ENCODE measurements at regions not wholly inside any gene's neighbourhood (a gene's known extent, or its start where the extent isn't known, plus 50 kb on each side); places are given as distances from the start of the nearest gene placed in this dataset.
"Not testable (repeated sequence)": the region's sequence is repeated elsewhere in the genome, so short reads cannot be mapped to it uniquely, and the experiment has no call there.

- DNase-seq (ENCODE audit: low read depth in 3 of 3) = no peak
These were observed 132.6 kb upstream of the ZEB1 start for GRCh38 chr10:31186225-31187000.

- DNase-seq (ENCODE audit: low read depth in 3 of 3) = no peak
These were observed 131.8 kb upstream of the ZEB1 start for GRCh38 chr10:31187182-31187581.

- no peak for DNase-seq (ENCODE audit: low read depth in 3 of 3)
These were observed 131.3 kb upstream of the ZEB1 start for GRCh38 chr10:31187607-31188210.

- no peak for DNase-seq (ENCODE audit: low read depth in 3 of 3)
These were observed 130.1 kb upstream of the ZEB1 start for GRCh38 chr10:31188792-31189406.

- DNase-seq (ENCODE audit: low read depth in 3 of 3) = no peak
These were observed 128.5 kb upstream of the ZEB1 start for GRCh38 chr10:31190488-31190887.

- no peak for DNase-seq (ENCODE audit: low read depth in 3 of 3)
These were observed 126.5 kb upstream of the ZEB1 start for GRCh38 chr10:31192475-31192874.

- no peak for DNase-seq (ENCODE audit: low read depth in 3 of 3)
These were observed 124.0 kb upstream of the ZEB1 start for GRCh38 chr10:31194986-31195385.

GRCh38 chr10:31197886-31198285 lies 121.1 kb upstream of the ZEB1 start:
- no peak for DNase-seq (ENCODE audit: low read depth in 3 of 3)

- DNase-seq (ENCODE audit: low read depth in 3 of 3) = no peak
These were observed 114.9 kb upstream of the ZEB1 start for GRCh38 chr10:31204090-31204489.

GRCh38 chr10:31207636-31208035 lies 111.4 kb upstream of the ZEB1 start:
- DNase-seq (ENCODE audit: low read depth in 3 of 3) = no peak

GRCh38 chr10:31209478-31209877 lies 109.5 kb upstream of the ZEB1 start:
- no peak for DNase-seq (ENCODE audit: low read depth in 3 of 3)

GRCh38 chr10:31210190-31210589 lies 108.8 kb upstream of the ZEB1 start:
- DNase-seq (ENCODE audit: low read depth in 3 of 3) = no peak

GRCh38 chr10:31213959-31214358 lies 105.1 kb upstream of the ZEB1 start:
- DNase-seq (ENCODE audit: low read depth in 3 of 3) = no peak

GRCh38 chr10:31215052-31215451 lies 104.0 kb upstream of the ZEB1 start:
- DNase-seq (ENCODE audit: low read depth in 3 of 3) = no peak

- no peak for DNase-seq (ENCODE audit: low read depth in 3 of 3)
These were observed 99.7 kb upstream of the ZEB1 start for GRCh38 chr10:31219306-31219705.

- DNase-seq (ENCODE audit: low read depth in 3 of 3) = not testable (repeated sequence)
These were observed 90.2 kb upstream of the ZEB1 start for GRCh38 chr10:31228780-31229179.

GRCh38 chr10:31239961-31240360 lies 79.1 kb upstream of the ZEB1 start:
- no peak for DNase-seq (ENCODE audit: low read depth in 3 of 3)

- peak; percentile 26 to 60 (median 41) for DNase-seq (ENCODE audit: low read depth in 3 of 3)
These were observed 76.1 kb upstream of the ZEB1 start for GRCh38 chr10:31242902-31243301.

- DNase-seq (ENCODE audit: low read depth in 3 of 3) = not testable (repeated sequence)
These were observed 67.9 kb upstream of the ZEB1 start for GRCh38 chr10:31251118-31251517.

GRCh38 chr10:31253237-31253636 lies 65.8 kb upstream of the ZEB1 start:
- no peak for DNase-seq (ENCODE audit: low read depth in 3 of 3)

- DNase-seq (ENCODE audit: low read depth in 3 of 3) = no peak
These were observed 57.3 kb upstream of the ZEB1 start for GRCh38 chr10:31261511-31262311.

- DNase-seq (ENCODE audit: low read depth in 3 of 3) = no peak
These were observed 56.3 kb upstream of the ZEB1 start for GRCh38 chr10:31262672-31263071.

All from stimulated activated CD4-positive, alpha-beta T cell treated with anti-CD3 and anti-CD28 coated beads, TNF-alpha, amount 100 ng/mL, for 4 hours (primary cell).